ENCODE measurements at regions not wholly inside any gene's neighbourhood (a gene's known extent, or its start where the extent isn't known, plus 50 kb on each side); places are given as distances from the start of the nearest gene placed in this dataset.
A peak's percentile ranks its signal among the peaks of the same experiment; 100 is the strongest.

DNA sequence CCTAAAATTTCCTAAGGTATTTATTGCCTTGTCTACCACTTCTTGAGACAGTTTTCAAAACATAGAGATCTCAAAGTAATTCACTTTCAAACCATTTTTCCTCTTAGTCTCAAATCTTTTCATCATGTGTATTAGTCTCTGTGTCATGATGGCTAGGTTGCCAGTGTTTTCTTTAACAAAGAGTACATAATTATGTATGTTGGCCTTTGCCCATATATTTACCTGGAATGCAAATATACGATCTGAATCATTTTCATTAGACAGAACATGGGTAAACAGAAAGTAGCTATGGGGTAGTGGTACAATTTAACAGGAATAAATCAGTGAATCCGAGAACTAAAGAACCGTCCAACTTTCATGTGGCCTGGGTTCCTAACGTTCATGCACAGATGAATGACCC, 852.1 kb upstream of the MBL2 start:
- TF ChIP-seq, protein P1, sequence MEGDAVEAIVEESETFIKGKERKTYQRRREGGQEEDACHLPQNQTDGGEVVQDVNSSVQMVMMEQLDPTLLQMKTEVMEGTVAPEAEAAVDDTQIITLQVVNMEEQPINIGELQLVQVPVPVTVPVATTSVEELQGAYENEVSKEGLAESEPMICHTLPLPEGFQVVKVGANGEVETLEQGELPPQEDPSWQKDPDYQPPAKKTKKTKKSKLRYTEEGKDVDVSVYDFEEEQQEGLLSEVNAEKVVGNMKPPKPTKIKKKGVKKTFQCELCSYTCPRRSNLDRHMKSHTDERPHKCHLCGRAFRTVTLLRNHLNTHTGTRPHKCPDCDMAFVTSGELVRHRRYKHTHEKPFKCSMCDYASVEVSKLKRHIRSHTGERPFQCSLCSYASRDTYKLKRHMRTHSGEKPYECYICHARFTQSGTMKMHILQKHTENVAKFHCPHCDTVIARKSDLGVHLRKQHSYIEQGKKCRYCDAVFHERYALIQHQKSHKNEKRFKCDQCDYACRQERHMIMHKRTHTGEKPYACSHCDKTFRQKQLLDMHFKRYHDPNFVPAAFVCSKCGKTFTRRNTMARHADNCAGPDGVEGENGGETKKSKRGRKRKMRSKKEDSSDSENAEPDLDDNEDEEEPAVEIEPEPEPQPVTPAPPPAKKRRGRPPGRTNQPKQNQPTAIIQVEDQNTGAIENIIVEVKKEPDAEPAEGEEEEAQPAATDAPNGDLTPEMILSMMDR (IDR thresholded peaks at IDR 0.05; ENCODE audit: unreplicated experiment in 3 of 3): no peak
- Mint-ChIP-seq H3K36me3 (ENCODE audit: low read depth) (peaks cover 4% of the 10 kb centered on the region), H3K27me3 (ENCODE audit: low read depth) (no peaks in the 10 kb centered on the region), H3K4me1 (no peaks in the 10 kb centered on the region), H3K9me3 (peaks cover 4% of the 10 kb centered on the region), H3K27ac (peak overlapping the region in 1 of 3 experiments; percentile 40), H3K4me3 (no peak overlapping the region)

DNA sequence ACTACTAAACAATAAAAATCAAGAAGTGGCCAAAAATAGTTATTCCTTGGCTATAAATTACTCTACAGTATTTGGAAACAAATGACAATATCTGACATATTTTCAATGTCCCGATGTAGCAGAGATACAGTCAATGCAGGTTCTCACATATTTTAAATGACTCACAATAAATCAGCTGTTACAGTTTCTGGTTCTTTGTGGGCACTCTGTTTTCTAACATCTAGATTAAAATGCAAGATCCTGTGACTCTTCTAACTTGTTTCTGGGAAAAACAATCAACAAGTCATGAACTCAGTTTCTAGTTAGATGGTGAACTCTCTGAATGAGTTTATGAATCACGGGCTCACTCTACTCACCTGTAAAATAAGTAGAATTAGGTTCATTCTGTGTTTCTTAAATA, 849.6 kb upstream of the MBL2 start:
- TF ChIP-seq, protein P1 (IDR thresholded peaks at IDR 0.05; ENCODE audit: unreplicated experiment in 3 of 3): no peak
- no peaks in the 10 kb centered on the region for H3K36me3 Mint-ChIP-seq (ENCODE audit: low read depth)
- no peak overlapping the region for H3K4me3 Mint-ChIP-seq
- no peaks in the 10 kb centered on the region for H3K27me3 Mint-ChIP-seq (ENCODE audit: low read depth)
- no peaks in the 10 kb centered on the region for H3K4me1 Mint-ChIP-seq
- no peak overlapping the region for H3K27ac Mint-ChIP-seq
- H3K9me3 Mint-ChIP-seq: no peaks in the 10 kb centered on the region

DNA sequence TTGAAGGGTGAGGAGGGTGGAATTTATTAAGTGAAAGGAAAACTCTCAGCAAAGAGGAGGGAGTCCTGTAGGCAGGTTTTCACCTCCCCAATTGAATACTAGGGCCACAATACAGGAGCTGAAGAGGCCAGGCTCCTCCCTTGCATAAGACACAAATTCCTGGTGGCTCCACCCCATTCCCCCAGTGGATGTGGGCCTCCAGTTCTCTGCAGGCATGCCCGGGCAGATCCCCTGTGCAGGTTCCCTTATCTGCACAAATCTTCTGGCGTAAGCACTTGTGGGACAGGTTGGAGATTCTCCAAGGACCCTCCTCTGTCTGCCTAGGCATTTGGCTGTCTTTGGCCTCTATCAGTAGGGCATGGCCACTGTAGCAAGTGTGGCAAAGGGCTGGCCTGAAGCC, 847.1 kb upstream of the MBL2 start:
- TF ChIP-seq, protein P1 (IDR thresholded peaks at IDR 0.05; ENCODE audit: unreplicated experiment in 3 of 3): no peak
- no peak overlapping the region for H3K4me3 Mint-ChIP-seq
- H3K36me3 Mint-ChIP-seq (ENCODE audit: low read depth): no peaks in the 10 kb centered on the region
- H3K4me1 Mint-ChIP-seq: no peaks in the 10 kb centered on the region
- H3K9me3 Mint-ChIP-seq: no peaks in the 10 kb centered on the region
- H3K27me3 Mint-ChIP-seq (ENCODE audit: low read depth): no peaks in the 10 kb centered on the region
- no peak overlapping the region for H3K27ac Mint-ChIP-seq

DNA sequence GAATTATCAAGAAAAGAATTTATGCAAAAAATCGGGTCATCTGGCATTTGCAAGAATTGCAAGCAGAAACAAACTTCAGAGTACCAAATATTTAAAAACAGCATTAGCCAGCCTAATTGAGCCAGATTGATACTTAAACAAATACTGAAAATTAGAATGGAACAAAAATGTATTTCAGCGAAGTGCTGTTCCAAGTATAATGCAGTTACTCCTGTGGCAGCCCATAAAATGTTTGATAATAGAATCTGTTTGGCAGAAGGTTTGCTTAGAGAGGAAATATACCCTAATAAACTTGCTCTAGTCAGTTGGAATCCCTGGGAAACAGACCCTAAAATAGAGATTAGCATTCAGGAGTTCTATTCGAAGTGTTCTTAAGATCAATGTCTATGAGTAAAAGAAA, 835.1 kb upstream of the MBL2 start:
- H3K9me3 Mint-ChIP-seq: no peaks in the 10 kb centered on the region
- H3K27ac Mint-ChIP-seq: no peak overlapping the region
- no peaks in the 10 kb centered on the region for H3K27me3 Mint-ChIP-seq (ENCODE audit: low read depth)
- TF ChIP-seq, protein P1 (IDR thresholded peaks at IDR 0.05; ENCODE audit: unreplicated experiment in 3 of 3): no peak
- H3K4me3 Mint-ChIP-seq: no peak overlapping the region
- H3K36me3 Mint-ChIP-seq (ENCODE audit: low read depth): no peaks in the 10 kb centered on the region
- no peaks in the 10 kb centered on the region for H3K4me1 Mint-ChIP-seq

DNA sequence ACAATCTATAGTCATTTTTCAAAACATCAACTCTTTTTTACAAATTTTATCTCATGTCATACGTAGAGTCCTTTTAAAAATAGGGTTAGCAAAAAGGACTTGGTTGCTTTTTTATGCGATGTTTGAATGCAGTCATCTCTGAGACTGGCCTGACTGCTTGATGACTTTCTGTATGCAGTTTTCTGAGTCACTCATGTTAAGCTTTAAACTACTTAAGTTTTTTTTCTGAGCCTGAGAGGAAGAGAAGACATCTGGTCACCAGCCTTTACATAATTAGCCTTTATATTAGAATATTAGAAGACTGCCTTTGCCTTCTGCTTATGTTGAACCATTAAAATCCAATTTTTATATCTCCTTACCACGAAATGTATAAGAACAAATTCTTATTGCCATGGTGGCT, 834.4 kb upstream of the MBL2 start:
- TF ChIP-seq, protein P1 (IDR thresholded peaks at IDR 0.05; ENCODE audit: unreplicated experiment in 3 of 3): no peak
- Mint-ChIP-seq H3K9me3 (no peaks in the 10 kb centered on the region), H3K36me3 (ENCODE audit: low read depth) (no peaks in the 10 kb centered on the region), H3K27me3 (ENCODE audit: low read depth) (no peaks in the 10 kb centered on the region), H3K4me3 (no peak overlapping the region), H3K27ac (no peak overlapping the region), H3K4me1 (no peaks in the 10 kb centered on the region)

DNA sequence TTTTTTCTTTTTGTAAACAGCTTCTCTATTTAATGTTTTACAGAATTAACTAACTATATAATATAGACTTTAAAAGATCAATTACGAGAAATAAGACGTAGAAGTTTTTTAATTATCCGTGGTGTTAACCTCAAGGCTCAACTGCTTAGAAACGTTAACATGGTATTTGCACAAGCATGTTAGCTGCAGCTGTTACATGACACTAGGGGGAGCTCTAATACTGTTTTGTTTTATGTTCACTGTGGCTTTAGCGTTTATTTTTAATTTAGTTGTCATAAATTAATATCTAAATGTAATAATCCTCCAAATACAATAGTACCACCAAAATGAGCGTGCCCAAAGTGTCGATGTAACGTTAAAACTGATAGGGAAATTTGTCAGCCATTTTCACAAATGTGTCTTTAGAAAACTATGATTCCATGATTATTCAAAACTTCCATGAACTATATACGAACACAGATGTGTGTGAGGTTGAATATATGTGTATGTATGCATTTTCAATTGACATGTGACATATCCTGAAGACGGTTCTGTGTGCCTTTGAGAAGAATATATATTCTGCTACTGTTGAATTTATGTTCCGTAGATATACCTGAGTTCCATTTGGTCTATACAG, 828.8 kb upstream of the MBL2 start:
- Mint-ChIP-seq H3K9me3 (no peaks in the 10 kb centered on the region), H3K27ac (no peak overlapping the region), H3K27me3 (ENCODE audit: low read depth) (no peaks in the 10 kb centered on the region), H3K4me3 (no peak overlapping the region), H3K4me1 (peaks cover 12% of the 10 kb centered on the region), H3K36me3 (ENCODE audit: low read depth) (no peaks in the 10 kb centered on the region)
- TF ChIP-seq, protein P1 (IDR thresholded peaks at IDR 0.05; ENCODE audit: unreplicated experiment in 3 of 3): peak; percentile 92 to 95 (median 94)
